HG03521 (cell line): ENCODE measurements at regions not wholly inside any gene's neighbourhood (a gene's known extent, or its start where the extent isn't known, plus 50 kb on each side); places are given as distances from the start of the nearest gene placed in this dataset.

ENCODE experiments used
- ATAC-seq: cut with Tn5 transposase; IDR thresholded peaks from one replicate; pipeline ENCODE4 v1.9.1; 2021; ENCODE audit warnings: mild to moderate bottlenecking, moderate library complexity; ENCODE audit not compliant: unreplicated experiment

- ATAC-seq: no peak
Observed at GRCh38 chr3:117774130-117774529, 1064.6 kb downstream of the TUSC7 start.

GRCh38 chr3:117786349-117786748 is 1076.8 kb downstream of the TUSC7 start:
- no peak for ATAC-seq

- ATAC-seq: no peak
Observed at GRCh38 chr3:117788061-117788460, 1078.5 kb downstream of the TUSC7 start.

- ATAC-seq: no peak
Observed at GRCh38 chr3:117788506-117788905, 1078.9 kb downstream of the TUSC7 start.

- ATAC-seq: no peak
Observed at GRCh38 chr3:117790235-117790987, 1080.8 kb downstream of the TUSC7 start.

GRCh38 chr3:117793622-117794265 is 1084.2 kb downstream of the TUSC7 start:
- no peak for ATAC-seq

- no peak for ATAC-seq
Observed at GRCh38 chr3:117798221-117798620, 1088.6 kb downstream of the TUSC7 start.

- ATAC-seq: no peak
Observed at GRCh38 chr3:117798687-117799386, 1089.3 kb downstream of the TUSC7 start.

- ATAC-seq: no peak
Observed at GRCh38 chr3:117799387-117799735, 1089.8 kb downstream of the TUSC7 start.

GRCh38 chr3:117801912-117802239 is 1092.3 kb downstream of the TUSC7 start:
- ATAC-seq: no peak

- ATAC-seq: no peak
Observed at GRCh38 chr3:117809186-117810081, 1099.9 kb downstream of the TUSC7 start.

- no peak for ATAC-seq
Observed at GRCh38 chr3:117811786-117812185, 1102.2 kb downstream of the TUSC7 start.

GRCh38 chr3:117814975-117815374 is 1105.4 kb downstream of the TUSC7 start:
- no peak for ATAC-seq

- ATAC-seq: no peak
Observed at GRCh38 chr3:117817103-117817502, 1107.5 kb downstream of the TUSC7 start.

GRCh38 chr3:117818592-117818991 is 1109.0 kb downstream of the TUSC7 start:
- ATAC-seq: no peak

GRCh38 chr3:117820658-117821299 is 1111.2 kb downstream of the TUSC7 start:
- no peak for ATAC-seq

- ATAC-seq: no peak
Observed at GRCh38 chr3:117822416-117822815, 1112.8 kb downstream of the TUSC7 start.

GRCh38 chr3:117836296-117836695 is 1126.7 kb downstream of the TUSC7 start:
- no peak for ATAC-seq

- ATAC-seq: no peak
Observed at GRCh38 chr3:117837391-117837790, 1127.8 kb downstream of the TUSC7 start.

GRCh38 chr3:117842086-117842485 is 1132.5 kb downstream of the TUSC7 start:
- ATAC-seq: no peak

GRCh38 chr3:117843356-117843755 is 1133.8 kb downstream of the TUSC7 start:
- ATAC-seq: no peak
